ENCODE measurements at regions not wholly inside any gene's neighbourhood (a gene's known extent, or its start where the extent isn't known, plus 50 kb on each side); places are given as distances from the start of the nearest gene placed in this dataset.

- DNase-seq (ENCODE audit: low read depth): peak; percentile 87
These were observed 126.9 kb downstream of the SETD4 start for GRCh38 chr21:35933466-35933865.

- peak; percentile 95 for DNase-seq (ENCODE audit: low read depth)
These were observed 128.0 kb downstream of the SETD4 start for GRCh38 chr21:35932232-35932911.

- DNase-seq (ENCODE audit: low read depth): no peak
These were observed 130.4 kb downstream of the SETD4 start for GRCh38 chr21:35929901-35930300.

- DNase-seq (ENCODE audit: low read depth): no peak
These were observed 133.1 kb downstream of the SETD4 start for GRCh38 chr21:35927262-35927661.

GRCh38 chr21:35926003-35926740 lies 134.2 kb downstream of the SETD4 start:
- DNase-seq (ENCODE audit: low read depth): no peak

- DNase-seq (ENCODE audit: low read depth): peak; percentile 95
These were observed 134.8 kb downstream of the SETD4 start for GRCh38 chr21:35925497-35925896.

GRCh38 chr21:35924714-35925301 lies 135.5 kb downstream of the SETD4 start:
- DNase-seq (ENCODE audit: low read depth): peak; percentile 95

- DNase-seq (ENCODE audit: low read depth): no peak
These were observed 136.4 kb downstream of the SETD4 start for GRCh38 chr21:35923971-35924370.

- peak; percentile 83 for DNase-seq (ENCODE audit: low read depth)
These were observed 137.7 kb downstream of the SETD4 start for GRCh38 chr21:35922618-35923017.

- DNase-seq (ENCODE audit: low read depth): no peak
These were observed 138.9 kb downstream of the SETD4 start for GRCh38 chr21:35921471-35921870.

- no peak for DNase-seq (ENCODE audit: low read depth)
These were observed 139.9 kb downstream of the SETD4 start for GRCh38 chr21:35920436-35920835.

GRCh38 chr21:35915030-35915429 lies 145.3 kb downstream of the SETD4 start:
- DNase-seq (ENCODE audit: low read depth): no peak

GRCh38 chr21:35911412-35912191 lies 148.7 kb downstream of the SETD4 start:
- no peak for DNase-seq (ENCODE audit: low read depth)

- no peak for DNase-seq (ENCODE audit: low read depth)
These were observed 150.7 kb downstream of the SETD4 start for GRCh38 chr21:35909456-35910223.

- DNase-seq (ENCODE audit: low read depth): no peak
These were observed 151.8 kb downstream of the SETD4 start for GRCh38 chr21:35908311-35909078.

GRCh38 chr21:35906586-35906985 lies 153.7 kb downstream of the SETD4 start:
- no peak for DNase-seq (ENCODE audit: low read depth)

- DNase-seq (ENCODE audit: low read depth): no peak
These were observed 154.4 kb downstream of the SETD4 start for GRCh38 chr21:35905963-35906345.

GRCh38 chr21:35905096-35905962 lies 155.0 kb downstream of the SETD4 start:
- peak; percentile 67 for DNase-seq (ENCODE audit: low read depth)

- no peak for DNase-seq (ENCODE audit: low read depth)
These were observed 159.8 kb downstream of the SETD4 start for GRCh38 chr21:35900539-35900938.

- DNase-seq (ENCODE audit: low read depth): no peak
These were observed 164.3 kb downstream of the SETD4 start for GRCh38 chr21:35896060-35896459.
